ENCODE measurements at regions not wholly inside any gene's neighbourhood (a gene's known extent, or its start where the extent isn't known, plus 50 kb on each side); places are given as distances from the start of the nearest gene placed in this dataset.

DNA sequence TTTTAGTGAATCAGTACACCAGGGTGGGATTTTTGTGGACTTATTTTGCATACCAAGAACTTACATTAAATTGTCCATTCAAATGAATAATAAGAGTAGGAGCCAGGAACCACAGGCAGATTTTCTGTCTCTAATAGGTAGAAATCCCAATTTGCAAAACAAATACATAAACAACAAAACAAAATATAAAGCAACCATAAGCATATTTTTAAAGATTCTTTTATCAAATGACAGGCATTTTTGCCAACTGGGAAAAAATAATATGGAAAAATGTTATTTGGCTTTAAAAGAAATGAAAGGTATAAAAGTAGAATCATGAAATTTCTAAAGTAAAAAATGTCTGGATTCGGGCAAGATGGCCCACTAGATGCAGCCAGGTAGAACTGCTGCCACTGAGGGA lies 71.2 kb upstream of the PDE7B start:
- H3K79me2 ChIP-seq (ENCODE audit: insufficient read depth, low read depth) = no peaks in the 10 kb centered on the region
- H3K9ac ChIP-seq = no peak overlapping the region
- no peaks in the 10 kb centered on the region for H3K27me3 ChIP-seq (ENCODE audit: insufficient read depth, low read depth)
- H3K27ac ChIP-seq = no peak overlapping the region
- no peaks in the 10 kb centered on the region for H3K36me3 ChIP-seq (ENCODE audit: insufficient read depth)
- no peak overlapping the region for H3K4me2 ChIP-seq
- no peak overlapping the region for H2AFZ ChIP-seq (ENCODE audit: low read depth)
- H4K20me1 ChIP-seq (ENCODE audit: insufficient read depth) = no peaks in the 10 kb centered on the region
- TF ChIP-seq, protein P1, sequence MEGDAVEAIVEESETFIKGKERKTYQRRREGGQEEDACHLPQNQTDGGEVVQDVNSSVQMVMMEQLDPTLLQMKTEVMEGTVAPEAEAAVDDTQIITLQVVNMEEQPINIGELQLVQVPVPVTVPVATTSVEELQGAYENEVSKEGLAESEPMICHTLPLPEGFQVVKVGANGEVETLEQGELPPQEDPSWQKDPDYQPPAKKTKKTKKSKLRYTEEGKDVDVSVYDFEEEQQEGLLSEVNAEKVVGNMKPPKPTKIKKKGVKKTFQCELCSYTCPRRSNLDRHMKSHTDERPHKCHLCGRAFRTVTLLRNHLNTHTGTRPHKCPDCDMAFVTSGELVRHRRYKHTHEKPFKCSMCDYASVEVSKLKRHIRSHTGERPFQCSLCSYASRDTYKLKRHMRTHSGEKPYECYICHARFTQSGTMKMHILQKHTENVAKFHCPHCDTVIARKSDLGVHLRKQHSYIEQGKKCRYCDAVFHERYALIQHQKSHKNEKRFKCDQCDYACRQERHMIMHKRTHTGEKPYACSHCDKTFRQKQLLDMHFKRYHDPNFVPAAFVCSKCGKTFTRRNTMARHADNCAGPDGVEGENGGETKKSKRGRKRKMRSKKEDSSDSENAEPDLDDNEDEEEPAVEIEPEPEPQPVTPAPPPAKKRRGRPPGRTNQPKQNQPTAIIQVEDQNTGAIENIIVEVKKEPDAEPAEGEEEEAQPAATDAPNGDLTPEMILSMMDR (conservative IDR thresholded peaks at IDR 0.05; ENCODE audit: low read depth, low read length) = no peak
- H3K4me1 ChIP-seq (ENCODE audit: low read depth, poor library complexity, severe bottlenecking) = no peaks in the 10 kb centered on the region
- no peak overlapping the region for H3K4me3 ChIP-seq (IDR thresholded peaks at IDR 0.05; ENCODE audit: insufficient read depth, low read depth, low read length)

DNA sequence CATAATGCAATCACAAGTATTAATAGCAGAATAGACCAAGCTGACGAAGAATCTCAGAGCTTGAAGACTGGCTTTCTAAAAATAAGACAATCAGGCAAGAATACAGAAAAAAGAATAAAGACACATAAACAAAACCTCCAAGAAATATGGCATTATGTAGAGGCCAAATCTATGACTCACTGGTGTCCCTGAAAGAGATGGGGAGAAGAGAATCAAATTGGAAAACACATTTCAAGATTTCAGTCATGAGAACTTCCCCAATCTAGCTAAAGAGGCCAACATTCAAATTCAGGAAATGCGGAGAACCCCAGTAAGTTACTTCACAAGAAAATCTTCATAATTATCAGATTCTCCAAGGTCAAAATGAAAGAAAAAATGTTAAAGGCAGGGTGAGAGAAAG lies 69.0 kb upstream of the PDE7B start:
- TF ChIP-seq, protein P1 (conservative IDR thresholded peaks at IDR 0.05; ENCODE audit: low read depth, low read length) = no peak
- Histone ChIP-seq H3K79me2 (ENCODE audit: insufficient read depth, low read depth) (no peaks in the 10 kb centered on the region), H3K27me3 (ENCODE audit: insufficient read depth, low read depth) (no peaks in the 10 kb centered on the region), H3K9ac (no peak overlapping the region), H3K4me2 (no peak overlapping the region), H3K4me3 (IDR thresholded peaks at IDR 0.05; ENCODE audit: insufficient read depth, low read depth, low read length) (no peak overlapping the region), H3K27ac (no peak overlapping the region), H4K20me1 (ENCODE audit: insufficient read depth) (no peaks in the 10 kb centered on the region), H2AFZ (ENCODE audit: low read depth) (no peak overlapping the region), H3K4me1 (ENCODE audit: low read depth, poor library complexity, severe bottlenecking) (no peaks in the 10 kb centered on the region), H3K36me3 (ENCODE audit: insufficient read depth) (no peaks in the 10 kb centered on the region)

DNA sequence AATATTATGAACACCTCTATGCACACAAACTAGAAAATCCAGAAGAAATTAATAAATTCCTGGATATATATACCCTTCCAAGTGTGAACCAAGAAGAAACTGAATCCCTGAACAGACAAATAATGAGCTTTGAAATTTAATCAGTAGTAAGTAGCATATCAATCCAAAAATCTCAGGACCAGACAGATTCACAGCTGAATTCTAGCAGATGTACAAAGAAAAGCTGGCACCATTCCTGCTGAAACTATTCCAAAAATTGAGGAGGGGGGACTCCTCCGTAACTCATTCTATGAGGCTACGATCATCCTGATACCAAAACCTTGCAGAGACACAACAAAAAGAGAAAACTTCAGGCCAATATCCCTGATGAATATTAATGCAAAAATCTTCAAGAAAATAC lies 67.0 kb upstream of the PDE7B start:
- Histone ChIP-seq H3K27me3 (ENCODE audit: insufficient read depth, low read depth) (no peaks in the 10 kb centered on the region), H2AFZ (ENCODE audit: low read depth) (no peak overlapping the region), H3K9ac (no peak overlapping the region), H3K27ac (no peak overlapping the region), H3K79me2 (ENCODE audit: insufficient read depth, low read depth) (no peaks in the 10 kb centered on the region), H4K20me1 (ENCODE audit: insufficient read depth) (no peaks in the 10 kb centered on the region), H3K36me3 (ENCODE audit: insufficient read depth) (no peaks in the 10 kb centered on the region), H3K4me1 (ENCODE audit: low read depth, poor library complexity, severe bottlenecking) (no peaks in the 10 kb centered on the region), H3K4me3 (IDR thresholded peaks at IDR 0.05; ENCODE audit: insufficient read depth, low read depth, low read length) (no peak overlapping the region), H3K4me2 (no peak overlapping the region)
- TF ChIP-seq, protein P1 (conservative IDR thresholded peaks at IDR 0.05; ENCODE audit: low read depth, low read length) = no peak

DNA sequence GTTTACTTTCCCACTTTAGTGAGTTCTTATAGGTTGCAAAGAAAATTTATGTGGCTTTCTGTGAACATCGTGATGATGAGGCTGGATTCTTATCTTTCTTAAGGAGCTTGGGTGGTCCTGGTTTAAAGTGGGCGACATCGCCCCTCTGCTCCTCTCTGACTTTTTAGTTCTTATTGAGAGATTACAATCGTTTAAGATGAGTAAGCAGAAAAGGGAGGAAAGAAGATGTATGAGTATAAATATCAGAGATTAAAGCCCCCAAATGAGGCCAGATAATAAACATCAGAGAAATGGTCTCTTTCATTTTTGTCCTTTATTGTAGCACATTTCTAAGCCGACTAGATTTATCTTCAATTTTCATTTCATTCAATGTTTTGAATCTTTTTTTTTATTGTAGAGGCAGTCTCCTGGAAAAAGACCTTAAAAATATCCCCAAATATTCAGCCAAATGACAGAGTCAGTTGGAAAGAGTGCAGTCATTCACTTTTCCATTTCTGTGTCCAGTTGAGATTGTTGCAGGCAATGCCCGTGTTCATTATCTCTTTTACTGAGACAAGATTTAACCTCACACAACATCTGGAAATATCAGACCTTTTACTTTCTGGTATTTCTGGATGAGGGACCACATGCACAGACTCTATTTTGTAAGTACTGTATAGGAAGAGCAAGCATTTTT lies 62.0 kb upstream of the PDE7B start:
- no peak overlapping the region for H2AFZ ChIP-seq (ENCODE audit: low read depth)
- no peak overlapping the region for H3K4me2 ChIP-seq
- TF ChIP-seq, protein P1 (conservative IDR thresholded peaks at IDR 0.05; ENCODE audit: low read depth, low read length) = no peak
- H3K4me1 ChIP-seq (ENCODE audit: low read depth, poor library complexity, severe bottlenecking) = no peaks in the 10 kb centered on the region
- H3K9ac ChIP-seq = no peak overlapping the region
- no peaks in the 10 kb centered on the region for H4K20me1 ChIP-seq (ENCODE audit: insufficient read depth)
- H3K4me3 ChIP-seq (IDR thresholded peaks at IDR 0.05; ENCODE audit: insufficient read depth, low read depth, low read length) = no peak overlapping the region
- H3K27me3 ChIP-seq (ENCODE audit: insufficient read depth, low read depth) = no peaks in the 10 kb centered on the region
- no peaks in the 10 kb centered on the region for H3K36me3 ChIP-seq (ENCODE audit: insufficient read depth)
- no peaks in the 10 kb centered on the region for H3K79me2 ChIP-seq (ENCODE audit: insufficient read depth, low read depth)
- H3K27ac ChIP-seq = no peak overlapping the region
